HG02763 (cell line): ENCODE measurements at regions not wholly inside any gene's neighbourhood (a gene's known extent, or its start where the extent isn't known, plus 50 kb on each side); places are given as distances from the start of the nearest gene placed in this dataset.
"Not testable (repeated sequence)": the region's sequence is repeated elsewhere in the genome, so short reads cannot be mapped to it uniquely, and the experiment has no call there.

Source experiments
- ATAC-seq: cut with Tn5 transposase; IDR thresholded peaks from one replicate; pipeline ENCODE4 v1.9.1; 2021; ENCODE audit warnings: mild to moderate bottlenecking, moderate library complexity; ENCODE audit not compliant: unreplicated experiment

GRCh38 chr2:167388497-167388896, 500.2 kb downstream of the XIRP2 start:
- ATAC-seq: no peak

GRCh38 chr2:167386694-167387093, 498.4 kb downstream of the XIRP2 start:
- ATAC-seq: no peak

GRCh38 chr2:167383610-167384194, 495.4 kb downstream of the XIRP2 start:
- ATAC-seq: no peak

DNA sequence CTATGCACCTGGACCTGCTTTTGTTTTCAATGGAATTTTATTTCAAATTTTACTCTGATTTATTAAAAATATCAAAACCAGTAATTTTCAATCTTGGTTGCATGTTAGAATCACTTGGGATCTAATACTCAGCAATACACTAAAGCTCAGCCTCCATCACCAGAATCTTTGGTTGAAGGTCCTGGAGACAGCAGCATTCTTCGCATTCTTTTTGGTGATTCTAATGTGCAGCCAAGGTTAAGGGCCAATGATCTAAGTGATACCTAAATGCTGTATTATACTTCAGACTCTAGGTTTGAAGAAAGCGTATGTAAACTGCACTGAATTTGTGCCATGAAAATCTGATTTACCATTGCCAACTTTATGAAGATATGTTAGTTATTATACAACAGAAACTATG, 493.1 kb downstream of the XIRP2 start:
- no peak for ATAC-seq

- ATAC-seq: no peak
Observed at GRCh38 chr2:167380555-167380954, 492.3 kb downstream of the XIRP2 start.

GRCh38 chr2:167380094-167380493, 491.8 kb downstream of the XIRP2 start:
- ATAC-seq: no peak

GRCh38 chr2:167369083-167369482, 480.8 kb downstream of the XIRP2 start:
- ATAC-seq: no peak

- no peak for ATAC-seq
Observed at GRCh38 chr2:167368371-167368770, 480.1 kb downstream of the XIRP2 start.

GRCh38 chr2:167365216-167365615, 476.9 kb downstream of the XIRP2 start:
- ATAC-seq: no peak

- ATAC-seq: no peak
Observed at GRCh38 chr2:167361426-167361825, 473.1 kb downstream of the XIRP2 start.

- ATAC-seq: no peak
Observed at GRCh38 chr2:167355821-167356220, 467.5 kb downstream of the XIRP2 start.

DNA sequence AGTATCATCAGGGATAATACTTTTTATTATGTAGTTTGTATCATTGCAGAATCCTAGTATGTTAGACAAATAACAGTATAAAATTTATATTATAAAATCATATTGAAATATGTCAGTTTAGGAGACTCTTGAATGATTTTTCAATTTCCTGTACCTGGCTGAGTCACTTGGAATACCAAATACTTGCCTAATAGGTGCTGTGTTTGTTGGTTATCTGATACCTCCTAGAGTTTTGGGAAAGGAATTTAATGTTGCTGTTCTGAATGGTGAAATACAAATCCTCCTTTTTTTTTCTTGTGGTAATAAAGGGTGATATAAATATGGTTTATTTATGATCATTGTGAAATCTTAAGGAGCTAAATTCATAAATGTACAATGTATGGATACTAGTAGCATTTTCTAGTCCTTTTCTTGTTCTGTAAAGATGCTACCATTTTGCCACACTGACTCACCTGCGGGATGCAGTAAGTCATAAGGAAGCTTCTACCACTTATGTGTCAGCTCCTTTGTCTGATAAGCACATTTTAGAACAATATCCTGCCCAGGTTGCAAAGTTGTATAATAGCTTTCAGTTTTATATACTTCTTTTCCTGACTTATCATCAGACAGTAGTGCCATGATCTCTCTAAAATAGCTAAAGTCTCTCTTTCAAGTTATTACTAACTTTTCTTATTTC, 465.5 kb downstream of the XIRP2 start:
- no peak for ATAC-seq

DNA sequence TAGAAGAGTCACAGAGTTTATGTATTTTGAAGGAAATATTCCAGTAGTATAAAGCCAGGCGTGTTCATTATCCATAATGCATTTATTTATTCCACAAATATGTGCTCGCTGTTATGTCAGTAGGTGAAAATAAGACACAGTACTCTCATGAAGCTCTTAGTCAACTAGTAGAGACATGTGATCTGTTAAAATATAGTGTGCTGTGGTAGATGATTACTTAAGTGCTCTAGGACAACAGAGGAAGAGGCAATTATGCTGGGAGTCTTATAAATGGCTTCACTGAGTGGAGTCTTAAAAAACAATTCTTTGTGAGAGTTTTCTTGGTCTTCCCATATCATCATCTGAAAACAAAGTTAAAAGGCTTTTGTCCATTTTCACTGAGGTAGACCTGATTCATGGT, 457.3 kb downstream of the XIRP2 start:
- ATAC-seq: no peak

DNA sequence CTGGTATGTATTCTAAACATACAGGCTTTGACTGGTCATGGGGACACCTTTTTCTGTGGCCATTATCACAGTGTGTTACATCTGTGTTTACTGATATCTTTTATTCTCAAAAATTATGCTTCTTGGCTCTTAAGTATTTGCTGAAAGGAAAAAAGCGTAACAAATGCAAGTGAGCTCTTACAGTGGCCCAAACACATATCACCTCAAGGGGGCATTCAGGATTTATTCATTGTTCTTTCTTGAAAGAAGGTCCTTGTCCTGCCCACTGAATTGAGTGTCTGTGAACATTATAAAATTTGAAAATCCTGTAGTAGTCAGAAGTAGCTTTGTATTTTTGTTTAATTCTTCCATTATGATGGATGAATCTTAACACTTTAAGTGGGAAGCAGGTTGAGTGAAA, 454.5 kb downstream of the XIRP2 start:
- ATAC-seq: no peak

GRCh38 chr2:167340322-167340721, 452.0 kb downstream of the XIRP2 start:
- ATAC-seq: no peak

GRCh38 chr2:167336213-167336612, 447.9 kb downstream of the XIRP2 start:
- no peak for ATAC-seq

- ATAC-seq: no peak
Observed at GRCh38 chr2:167335541-167335992, 447.3 kb downstream of the XIRP2 start.

- no peak for ATAC-seq
Observed at GRCh38 chr2:167334146-167334742, 446.0 kb downstream of the XIRP2 start.

DNA sequence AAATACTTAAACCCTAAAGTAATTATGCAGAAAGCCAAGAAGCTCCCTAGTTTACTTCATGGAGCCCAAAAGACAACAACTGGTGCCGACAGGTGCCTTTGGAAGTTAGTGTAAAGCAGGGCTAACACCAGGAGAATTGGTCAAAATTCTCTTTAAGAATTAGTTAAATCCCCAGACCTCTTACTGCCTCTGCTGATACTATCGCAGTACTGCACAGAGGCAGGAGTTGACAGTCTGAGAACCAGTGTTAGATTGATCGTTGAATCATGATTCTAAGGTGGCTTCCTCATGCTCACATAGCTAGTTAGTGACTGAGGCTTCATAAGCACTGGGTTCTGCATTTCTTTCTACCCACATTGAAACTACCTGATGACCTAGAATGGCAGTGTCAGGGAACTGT, 445.0 kb downstream of the XIRP2 start:
- ATAC-seq: no peak

GRCh38 chr2:167332358-167332757, 444.1 kb downstream of the XIRP2 start:
- no peak for ATAC-seq

DNA sequence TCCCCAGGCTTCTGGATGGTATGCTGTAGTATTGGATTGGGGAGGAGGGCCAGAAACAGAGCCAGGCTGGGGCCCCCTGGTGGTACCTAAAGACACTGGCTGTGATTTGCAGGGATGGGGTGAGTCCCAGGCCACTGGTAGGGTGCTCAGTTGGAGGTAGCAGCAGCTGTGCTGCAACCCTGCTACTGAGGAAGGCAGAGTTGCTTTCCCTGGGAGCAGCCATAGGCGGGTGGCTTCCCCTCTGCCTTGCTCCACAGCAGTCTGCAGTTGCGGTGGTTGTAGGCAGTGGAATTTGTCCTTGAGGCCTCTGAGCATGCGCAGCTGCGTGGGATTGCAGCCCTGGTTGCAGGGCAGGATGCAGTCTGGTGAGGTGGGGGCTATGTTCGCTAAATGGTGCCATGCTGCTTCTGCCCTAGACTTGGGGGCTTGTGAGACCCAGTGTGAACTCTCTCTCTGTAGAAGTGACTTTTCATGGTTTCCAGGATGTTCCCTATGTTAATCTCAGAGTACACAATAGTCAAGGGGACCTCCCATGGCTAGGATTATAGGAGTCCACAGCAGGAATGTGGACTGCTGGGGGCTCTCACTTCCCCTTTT, 443.5 kb downstream of the XIRP2 start:
- no peak for ATAC-seq

GRCh38 chr2:167328808-167329207, 440.5 kb downstream of the XIRP2 start:
- not testable (repeated sequence) for ATAC-seq
